GM18517 (cell line): ENCODE measurements at regions not wholly inside any gene's neighbourhood (a gene's known extent, or its start where the extent isn't known, plus 50 kb on each side); places are given as distances from the start of the nearest gene placed in this dataset.
"Not testable (repeated sequence)": the region's sequence is repeated elsewhere in the genome, so short reads cannot be mapped to it uniquely, and the experiment has no call there.

Experiments
- ATAC-seq: cut with Tn5 transposase; IDR thresholded peaks from one replicate; pipeline ENCODE4 v1.9.1; 2021; ENCODE audit warnings: mild to moderate bottlenecking, moderate library complexity; ENCODE audit not compliant: unreplicated experiment

- no peak for ATAC-seq
Measured at GRCh38 chr7:149569726-149570422, 72.3 kb upstream of the ZNF746 start.

- no peak for ATAC-seq
Measured at GRCh38 chr7:149569025-149569725, 71.6 kb upstream of the ZNF746 start.

GRCh38 chr7:149568218-149568617 lies 70.6 kb upstream of the ZNF746 start:
- no peak for ATAC-seq

GRCh38 chr7:149566103-149566502 lies 68.5 kb upstream of the ZNF746 start:
- ATAC-seq: no peak

GRCh38 chr7:149565096-149565382 lies 67.4 kb upstream of the ZNF746 start:
- ATAC-seq: no peak

- no peak for ATAC-seq
Measured at GRCh38 chr7:149564340-149565095, 66.9 kb upstream of the ZNF746 start.

- ATAC-seq: no peak
Measured at GRCh38 chr7:149562602-149563001, 65.0 kb upstream of the ZNF746 start.

- ATAC-seq: no peak
Measured at GRCh38 chr7:149561072-149561471, 63.5 kb upstream of the ZNF746 start.

- no peak for ATAC-seq
Measured at GRCh38 chr7:149559711-149560110, 62.1 kb upstream of the ZNF746 start.

GRCh38 chr7:149558149-149558861 lies 60.7 kb upstream of the ZNF746 start:
- ATAC-seq: no peak

- ATAC-seq: not testable (repeated sequence)
Measured at GRCh38 chr7:149556525-149556924, 58.9 kb upstream of the ZNF746 start.

GRCh38 chr7:149554821-149555220 lies 57.2 kb upstream of the ZNF746 start:
- not testable (repeated sequence) for ATAC-seq

- not testable (repeated sequence) for ATAC-seq
Measured at GRCh38 chr7:149553991-149554390, 56.4 kb upstream of the ZNF746 start.

- ATAC-seq: no peak
Measured at GRCh38 chr7:149552799-149553198, 55.2 kb upstream of the ZNF746 start.
